GM12892 (cell line): ENCODE measurements at regions not wholly inside any gene's neighbourhood (a gene's known extent, or its start where the extent isn't known, plus 50 kb on each side); places are given as distances from the start of the nearest gene placed in this dataset.

Experiments
- POLR2A ChIP-seq: IDR thresholded peaks from 2 replicates; pipeline ENCODE4 v1.6.1; 2011; ENCODE audit warnings: low read depth, low read length, control low read depth
- POLR2AphosphoS5 ChIP-seq: IDR thresholded peaks from 2 replicates; pipeline ENCODE4 v1.6.1; 2011; ENCODE audit warnings: low read depth, low read length, control low read depth
- TAF1 ChIP-seq: IDR thresholded peaks from 2 replicates; pipeline ENCODE4 v1.6.1; 2011; ENCODE audit warnings: low read depth, mild to moderate bottlenecking, control low read depth, low read length, borderline replicate concordance

DNA sequence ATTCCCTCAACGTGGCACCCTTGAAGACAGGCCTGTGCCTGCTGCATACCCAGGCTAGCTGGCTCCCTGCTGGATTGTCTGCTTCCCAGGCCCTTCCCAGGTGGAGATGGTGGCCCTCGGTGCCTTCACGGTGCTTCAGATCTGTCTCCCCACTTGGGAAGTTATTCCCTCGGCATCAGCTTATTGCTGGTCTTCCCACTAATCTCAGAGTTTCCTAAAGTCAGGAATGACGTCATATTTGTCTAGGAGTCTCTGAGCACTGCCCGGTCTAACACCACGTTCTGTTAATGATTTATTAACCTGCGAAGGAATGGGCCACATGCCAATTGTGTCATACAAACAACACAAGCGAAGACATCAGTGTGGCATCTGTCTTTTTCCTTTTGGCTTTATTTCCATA is 269.8 kb upstream of the ID2 start:
- TF ChIP-seq POLR2A: no peak
- TF ChIP-seq TAF1: no peak
- TF ChIP-seq POLR2AphosphoS5: no peak
